ENCODE measurements at regions not wholly inside any gene's neighbourhood (a gene's known extent, or its start where the extent isn't known, plus 50 kb on each side); places are given as distances from the start of the nearest gene placed in this dataset.

DNA sequence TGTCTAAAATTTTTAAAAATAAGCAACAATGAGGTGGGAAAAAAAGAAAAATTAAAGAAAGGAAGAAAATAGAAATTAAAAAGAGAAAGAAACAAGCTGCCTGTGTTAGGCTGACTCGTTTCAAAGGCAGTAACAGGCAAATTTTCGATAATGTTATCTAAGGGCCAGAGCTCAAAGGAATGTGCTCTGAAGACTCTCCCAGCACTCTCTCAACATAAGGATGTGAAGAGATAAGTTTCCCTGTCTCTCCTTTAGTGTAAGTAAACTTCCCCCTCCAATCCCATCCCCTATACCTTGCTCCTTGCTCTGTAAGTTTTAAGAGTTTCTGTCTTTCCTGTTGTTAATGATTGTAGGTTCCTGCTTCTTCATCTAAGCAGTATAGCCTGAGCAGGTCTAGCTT is 172.8 kb downstream of the TEX13C start:
- TF ChIP-seq FOXK2 (IDR thresholded peaks at IDR 0.05) (no peak), FOXM1 (IDR thresholded peaks at IDR 0.05; ENCODE audit: borderline replicate concordance) (no peak), ZNF384 (IDR thresholded peaks at IDR 0.05) (no peak), SUZ12 (IDR thresholded peaks at IDR 0.05) (no peak), NFRKB (IDR thresholded peaks at IDR 0.05) (no peak), HDGF (IDR thresholded peaks at IDR 0.05; ENCODE audit: borderline replicate concordance) (no peak), L3MBTL2 (conservative IDR thresholded peaks at IDR 0.05) (no peak), TARDBP (IDR thresholded peaks at IDR 0.05) (no peak), SP1 (IDR thresholded peaks at IDR 0.05) (no peak), FOXA1 (IDR thresholded peaks at IDR 0.05) (no peak)
- TF ChIP-seq, protein P1, sequence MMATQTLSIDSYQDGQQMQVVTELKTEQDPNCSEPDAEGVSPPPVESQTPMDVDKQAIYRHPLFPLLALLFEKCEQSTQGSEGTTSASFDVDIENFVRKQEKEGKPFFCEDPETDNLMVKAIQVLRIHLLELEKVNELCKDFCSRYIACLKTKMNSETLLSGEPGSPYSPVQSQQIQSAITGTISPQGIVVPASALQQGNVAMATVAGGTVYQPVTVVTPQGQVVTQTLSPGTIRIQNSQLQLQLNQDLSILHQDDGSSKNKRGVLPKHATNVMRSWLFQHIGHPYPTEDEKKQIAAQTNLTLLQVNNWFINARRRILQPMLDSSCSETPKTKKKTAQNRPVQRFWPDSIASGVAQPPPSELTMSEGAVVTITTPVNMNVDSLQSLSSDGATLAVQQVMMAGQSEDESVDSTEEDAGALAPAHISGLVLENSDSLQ (IDR thresholded peaks at IDR 0.05), result no peak
